ENCODE measurements at regions not wholly inside any gene's neighbourhood (a gene's known extent, or its start where the extent isn't known, plus 50 kb on each side); places are given as distances from the start of the nearest gene placed in this dataset.

DNA sequence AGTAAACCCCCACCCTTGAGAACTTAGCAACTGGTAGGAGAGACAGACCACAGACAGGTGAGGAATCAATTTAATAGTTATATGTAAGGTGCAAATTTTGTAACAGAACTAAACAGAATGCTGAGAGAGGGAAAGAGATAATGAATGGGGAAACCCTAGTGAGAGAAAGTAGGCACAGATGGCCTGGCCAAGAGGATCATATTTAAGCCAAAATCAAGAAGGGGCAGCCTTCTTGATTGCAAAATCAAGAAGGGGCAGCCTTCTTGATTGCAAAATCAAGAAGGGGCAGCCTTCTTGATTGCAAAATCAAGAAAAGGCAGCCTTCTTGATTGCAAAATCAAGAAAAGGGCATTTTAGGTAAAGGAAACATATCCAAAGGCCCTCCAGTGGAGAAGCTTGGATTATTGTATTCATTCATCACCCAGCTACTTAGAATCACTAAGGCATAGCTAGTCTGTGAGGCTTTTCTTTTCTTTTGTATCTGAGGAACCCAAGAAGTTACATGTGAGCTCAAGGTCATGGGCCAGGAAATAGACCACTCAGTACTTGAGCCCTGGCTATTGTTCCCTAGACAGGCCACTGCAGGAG lies 190.6 kb downstream of the CYLD start:
- Histone ChIP-seq H3K27me3 (replicated peaks) (no peaks in the 10 kb centered on the region), H3K27ac (no peak overlapping the region), H3K4me3 (ENCODE audit: low read depth, low read length) (no peak overlapping the region), H3K36me3 (replicated peaks) (no peaks in the 10 kb centered on the region)
- no peak for TF ChIP-seq CTCF (IDR thresholded peaks at IDR 0.05; ENCODE audit: low read depth, low read length, missing control alignments)
- in situ Hi-C loops (cut with HindIII; ENCODE audit: low pct_ligation_motif_present, low sequenced_read_pairs): no loop called here
- no peak for DNase-seq

DNA sequence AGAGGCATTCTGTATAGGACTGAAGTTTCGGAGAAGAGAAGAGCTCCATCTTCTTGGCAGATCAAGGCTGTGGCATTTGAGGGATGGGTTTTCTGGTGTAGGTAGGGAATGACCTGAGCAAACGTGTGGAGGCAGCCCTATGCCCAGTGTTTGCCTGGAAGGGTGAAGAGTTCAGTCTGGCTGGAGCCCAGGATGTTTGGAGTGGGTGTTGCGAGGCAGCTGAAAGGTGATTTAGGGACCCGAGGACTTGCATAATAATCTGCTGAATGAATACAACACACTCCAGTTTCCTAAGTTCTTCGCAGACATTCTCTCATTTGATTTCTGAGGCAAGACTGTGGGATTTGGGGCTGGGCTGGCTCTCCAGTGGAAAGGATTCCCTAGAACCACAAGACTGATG lies 186.2 kb downstream of the CYLD start:
- no peaks in the 10 kb centered on the region for H3K27me3 ChIP-seq (replicated peaks)
- no peak overlapping the region for H3K27ac ChIP-seq
- in situ Hi-C loops (cut with HindIII; ENCODE audit: low pct_ligation_motif_present, low sequenced_read_pairs): no loop called here
- DNase-seq: no peak
- no peak overlapping the region for H3K4me3 ChIP-seq (ENCODE audit: low read depth, low read length)
- no peaks in the 10 kb centered on the region for H3K36me3 ChIP-seq (replicated peaks)
- no peak for TF ChIP-seq CTCF (IDR thresholded peaks at IDR 0.05; ENCODE audit: low read depth, low read length, missing control alignments)

- Histone ChIP-seq H3K27me3 (replicated peaks) (no peaks in the 10 kb centered on the region), H3K4me3 (ENCODE audit: low read depth, low read length) (no peak overlapping the region), H3K36me3 (replicated peaks) (no peaks in the 10 kb centered on the region), H3K27ac (no peak overlapping the region)
- no peak for DNase-seq
- no peak for TF ChIP-seq CTCF (IDR thresholded peaks at IDR 0.05; ENCODE audit: low read depth, low read length, missing control alignments)
- in situ Hi-C loops (cut with HindIII; ENCODE audit: low pct_ligation_motif_present, low sequenced_read_pairs): no loop called here
Observed at GRCh38 chr16:50925758-50926357, 184.0 kb downstream of the CYLD start.

- in situ Hi-C loops (cut with HindIII; ENCODE audit: low pct_ligation_motif_present, low sequenced_read_pairs): no loop called here
- no peak for TF ChIP-seq CTCF (IDR thresholded peaks at IDR 0.05; ENCODE audit: low read depth, low read length, missing control alignments)
Observed at GRCh38 chr16:50924759-50925545, 183.1 kb downstream of the CYLD start.

GRCh38 chr16:50917950-50918703 lies 176.2 kb downstream of the CYLD start:
- DNase-seq: no peak
- Histone ChIP-seq H3K27me3 (replicated peaks) (no peaks in the 10 kb centered on the region), H3K36me3 (replicated peaks) (no peaks in the 10 kb centered on the region), H3K4me3 (ENCODE audit: low read depth, low read length) (no peak overlapping the region), H3K27ac (no peak overlapping the region)
- in situ Hi-C loops (cut with HindIII; ENCODE audit: low pct_ligation_motif_present, low sequenced_read_pairs): no loop called here
- TF ChIP-seq CTCF (IDR thresholded peaks at IDR 0.05; ENCODE audit: low read depth, low read length, missing control alignments): no peak

More at GRCh38 chr16:50924759-50925545, 183.1 kb downstream of the CYLD start:
- no peak for DNase-seq
- no peaks in the 10 kb centered on the region for H3K36me3 ChIP-seq (replicated peaks)
- no peaks in the 10 kb centered on the region for H3K27me3 ChIP-seq (replicated peaks)
- no peak overlapping the region for H3K4me3 ChIP-seq (ENCODE audit: low read depth, low read length)
- H3K27ac ChIP-seq: no peak overlapping the region

Measured in brain microvascular endothelial cell (primary cell).